Activated B cell treated with CpG ODN at 0.5 μM for 24 hours (primary cell): ENCODE measurements at regions not wholly inside any gene's neighbourhood (a gene's known extent, or its start where the extent isn't known, plus 50 kb on each side); places are given as distances from the start of the nearest gene placed in this dataset.
"Not testable (repeated sequence)": the region's sequence is repeated elsewhere in the genome, so short reads cannot be mapped to it uniquely, and the experiment has no call there.

Source experiments
- ATAC-seq: fragments of 200-7000 bp; cut with Tn5 transposase; one replicate; pipeline ENCODE4 v1.10.0; 2021; ENCODE audit warnings: low read depth, mild to moderate bottlenecking, moderate library complexity
- CTCF ChIA-PET: fragments of 350-600 bp; sonication (Branson Sonifier 250); formaldehyde crosslinking; loops from one replicate; lab custom pipeline; 2021; ENCODE audit warnings: antibody characterized with exemption; lab: Charles Lee
- POLR2A ChIA-PET: fragments of 350-600 bp; sonication (Branson Sonifier 250); formaldehyde crosslinking; loops from one replicate; lab custom pipeline; 2021; ENCODE audit warnings: antibody characterized with exemption; lab: Charles Lee
- DNase-seq: peaks from one replicate; pipeline ENCODE4 v3.0.0; 2022
- H3K27ac Mint-ChIP-seq: one replicate; pipeline ENCODE4 v1.8.0; 2020; ENCODE audit warnings: mixed read lengths
- H3K27me3 Mint-ChIP-seq: one replicate; pipeline ENCODE4 v1.8.0; 2021; ENCODE audit warnings: mixed read lengths
- H3K36me3 Mint-ChIP-seq: one replicate; pipeline ENCODE4 v1.8.0; 2021; ENCODE audit warnings: low read depth, mixed read lengths
- H3K4me1 Mint-ChIP-seq: one replicate; pipeline ENCODE4 v1.8.0; 2021; ENCODE audit warnings: mixed read lengths
- H3K4me3 Mint-ChIP-seq: one replicate; pipeline ENCODE4 v1.8.0; 2020; ENCODE audit warnings: mild to moderate bottlenecking, mixed read lengths
- H3K9me3 Mint-ChIP-seq: one replicate; pipeline ENCODE4 v1.8.0; 2020; ENCODE audit warnings: mixed read lengths
- intact Hi-C: fragments of 100-400 bp; cut with micrococcal nuclease; formaldehyde crosslinking; loops from one replicate; pipeline ENCODE4 v1.15.1; 2024
- TF ChIP-seq, protein P1 (sequence below): fragments of 200-600 bp; IDR thresholded peaks from one replicate; pipeline ENCODE4 v1.8.0; 2022; ENCODE audit warnings: antibody characterized with exemption, mild to moderate bottlenecking

DNA sequence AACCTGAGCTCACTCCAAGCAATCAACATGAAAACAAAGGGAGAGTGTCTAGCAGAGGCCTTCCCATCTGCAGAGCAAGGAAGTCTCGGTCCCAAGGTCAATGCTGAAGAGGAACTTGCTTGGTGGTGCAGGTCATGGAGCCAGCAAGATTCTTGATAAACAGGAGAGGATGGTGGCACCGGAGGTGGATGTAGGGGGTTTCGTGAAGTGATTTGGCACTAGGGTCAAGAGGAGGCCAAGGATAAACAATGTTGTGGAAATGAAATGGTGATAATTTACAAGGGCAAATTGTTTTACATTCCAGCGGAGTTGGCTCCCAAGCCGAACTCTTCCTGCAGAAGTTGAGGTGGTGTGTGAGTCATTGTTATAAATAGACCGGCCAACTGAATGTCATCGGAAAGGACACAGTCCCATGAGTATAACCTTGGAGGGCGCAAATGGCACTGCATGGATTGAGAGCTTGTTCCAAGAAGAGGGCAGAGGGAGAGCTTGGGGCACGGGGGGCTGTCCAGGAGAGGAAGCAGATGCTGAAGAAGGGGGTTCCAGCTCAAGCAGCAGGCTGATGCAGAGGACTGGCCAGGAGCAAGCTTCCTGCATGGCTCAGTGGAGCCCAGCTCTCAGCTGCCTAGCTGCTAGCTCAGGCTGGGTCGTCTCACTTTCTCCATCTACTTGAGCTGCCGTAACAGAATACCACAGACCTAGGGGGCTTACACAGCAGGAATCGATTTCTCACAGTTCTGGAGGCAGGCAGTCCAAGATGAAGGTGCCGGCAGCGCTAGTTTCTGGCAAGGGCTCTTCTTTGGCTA is 136.6 kb downstream of the COPRS start:
- Mint-ChIP-seq H3K9me3 (no peaks in the 10 kb centered on the region), H3K27ac (no peak overlapping the region), H3K36me3 (no peaks in the 10 kb centered on the region), H3K27me3 (no peaks in the 10 kb centered on the region), H3K4me1 (no peaks in the 10 kb centered on the region), H3K4me3 (no peak overlapping the region)
- ChIA-PET POLR2A (no interaction called here), CTCF (no interaction called here)
- DNase-seq: no peak
- intact Hi-C loops: no loop called here
- no peak for ATAC-seq
- TF ChIP-seq, protein P1, sequence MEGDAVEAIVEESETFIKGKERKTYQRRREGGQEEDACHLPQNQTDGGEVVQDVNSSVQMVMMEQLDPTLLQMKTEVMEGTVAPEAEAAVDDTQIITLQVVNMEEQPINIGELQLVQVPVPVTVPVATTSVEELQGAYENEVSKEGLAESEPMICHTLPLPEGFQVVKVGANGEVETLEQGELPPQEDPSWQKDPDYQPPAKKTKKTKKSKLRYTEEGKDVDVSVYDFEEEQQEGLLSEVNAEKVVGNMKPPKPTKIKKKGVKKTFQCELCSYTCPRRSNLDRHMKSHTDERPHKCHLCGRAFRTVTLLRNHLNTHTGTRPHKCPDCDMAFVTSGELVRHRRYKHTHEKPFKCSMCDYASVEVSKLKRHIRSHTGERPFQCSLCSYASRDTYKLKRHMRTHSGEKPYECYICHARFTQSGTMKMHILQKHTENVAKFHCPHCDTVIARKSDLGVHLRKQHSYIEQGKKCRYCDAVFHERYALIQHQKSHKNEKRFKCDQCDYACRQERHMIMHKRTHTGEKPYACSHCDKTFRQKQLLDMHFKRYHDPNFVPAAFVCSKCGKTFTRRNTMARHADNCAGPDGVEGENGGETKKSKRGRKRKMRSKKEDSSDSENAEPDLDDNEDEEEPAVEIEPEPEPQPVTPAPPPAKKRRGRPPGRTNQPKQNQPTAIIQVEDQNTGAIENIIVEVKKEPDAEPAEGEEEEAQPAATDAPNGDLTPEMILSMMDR: no peak

DNA sequence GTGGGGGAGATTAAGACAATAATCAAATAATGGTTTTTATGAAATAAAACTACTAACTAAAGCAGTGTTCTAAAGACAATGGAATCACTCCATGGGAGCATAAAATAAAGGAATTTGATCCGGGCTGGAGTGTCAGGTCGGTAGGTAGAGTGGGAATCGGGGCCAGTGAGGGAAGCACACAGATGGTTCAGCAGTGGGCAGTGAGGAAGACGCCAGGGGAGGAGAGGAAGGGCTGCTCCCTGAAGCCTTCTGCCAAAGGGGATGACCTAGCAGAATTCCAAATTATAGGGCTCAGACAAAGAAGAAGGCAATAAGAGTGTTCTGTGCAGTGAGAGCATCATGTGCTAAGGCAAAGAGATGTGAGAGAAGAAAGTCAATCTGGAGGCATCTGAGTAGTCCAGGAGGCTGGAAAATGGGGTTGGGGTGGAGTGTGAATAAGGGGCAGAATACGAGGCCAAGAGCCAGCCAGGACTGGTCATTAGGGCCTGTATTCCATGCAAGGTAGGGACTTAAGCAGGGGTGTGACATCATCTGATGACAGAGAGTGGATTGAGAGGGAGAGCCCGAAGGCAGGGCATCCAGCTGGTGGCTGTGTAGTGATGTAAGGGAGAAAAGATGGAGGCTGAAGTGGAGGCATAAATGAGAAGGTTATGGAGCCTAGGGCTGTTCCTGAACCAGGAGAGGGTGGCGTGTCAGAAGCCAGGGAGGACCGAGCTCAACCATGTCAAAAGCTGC is 137.6 kb downstream of the COPRS start:
- DNase-seq: no peak
- H3K36me3 Mint-ChIP-seq: no peaks in the 10 kb centered on the region
- CTCF ChIA-PET: no interaction called here
- ATAC-seq: no peak
- no peak overlapping the region for H3K27ac Mint-ChIP-seq
- no peaks in the 10 kb centered on the region for H3K27me3 Mint-ChIP-seq
- intact Hi-C loops: no loop called here
- H3K4me1 Mint-ChIP-seq: no peaks in the 10 kb centered on the region
- no peak overlapping the region for H3K4me3 Mint-ChIP-seq
- no peaks in the 10 kb centered on the region for H3K9me3 Mint-ChIP-seq
- TF ChIP-seq, protein P1: no peak
- POLR2A ChIA-PET: no interaction called here

DNA sequence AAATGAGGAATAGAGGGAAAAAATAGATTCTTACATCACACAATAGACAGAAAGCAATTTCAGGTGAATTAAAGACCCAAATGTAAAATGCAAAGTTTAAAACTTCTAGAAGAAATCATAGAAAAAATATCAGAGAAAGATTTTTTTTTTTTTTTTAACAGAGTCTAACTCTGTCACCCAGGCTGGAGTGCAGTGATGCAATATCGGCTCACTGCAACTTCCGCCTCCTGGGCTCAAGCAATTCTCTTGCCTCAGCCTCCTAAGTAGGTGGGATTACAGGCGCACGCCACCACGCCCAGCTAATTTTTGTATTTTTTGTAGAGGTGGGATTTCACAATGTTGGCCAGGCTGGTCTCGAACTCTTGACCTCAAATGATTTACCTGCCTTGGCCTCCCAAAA is 141.8 kb downstream of the COPRS start:
- H3K4me1 Mint-ChIP-seq, CTCF ChIA-PET, H3K4me3 Mint-ChIP-seq, H3K27ac Mint-ChIP-seq, DNase-seq, POLR2A ChIA-PET, H3K36me3 Mint-ChIP-seq, intact Hi-C loops, ATAC-seq, H3K27me3 Mint-ChIP-seq, H3K9me3 Mint-ChIP-seq: not testable (repeated sequence)

DNA sequence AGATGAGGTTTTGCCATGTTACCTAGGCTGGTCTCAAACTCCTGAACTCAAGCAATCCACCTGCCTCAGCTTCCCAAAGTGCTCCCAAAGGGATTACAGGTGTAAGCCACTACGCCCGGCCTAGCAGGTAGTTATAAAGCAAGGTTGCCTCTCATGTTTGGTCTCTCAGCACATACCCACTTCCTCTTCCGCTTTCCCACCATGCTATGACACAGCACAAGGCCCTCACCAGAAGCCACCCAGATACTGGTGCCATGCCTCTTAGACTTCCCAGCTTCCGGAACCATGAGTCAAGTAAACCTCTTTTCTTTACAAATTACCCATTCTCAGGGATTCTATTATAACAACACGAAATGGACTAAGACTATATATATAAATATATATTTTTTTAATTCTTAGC is 143.6 kb downstream of the COPRS start:
- intact Hi-C loops: no loop called here
- H3K27ac Mint-ChIP-seq: no peak overlapping the region
- peaks cover 3% of the 10 kb centered on the region for H3K9me3 Mint-ChIP-seq
- POLR2A ChIA-PET: no interaction called here
- ATAC-seq: no peak
- H3K27me3 Mint-ChIP-seq: no peaks in the 10 kb centered on the region
- H3K36me3 Mint-ChIP-seq: no peaks in the 10 kb centered on the region
- no peak for DNase-seq
- no peak overlapping the region for H3K4me3 Mint-ChIP-seq
- CTCF ChIA-PET: no interaction called here
- H3K4me1 Mint-ChIP-seq: peaks cover 5% of the 10 kb centered on the region
- TF ChIP-seq, protein P1: no peak

DNA sequence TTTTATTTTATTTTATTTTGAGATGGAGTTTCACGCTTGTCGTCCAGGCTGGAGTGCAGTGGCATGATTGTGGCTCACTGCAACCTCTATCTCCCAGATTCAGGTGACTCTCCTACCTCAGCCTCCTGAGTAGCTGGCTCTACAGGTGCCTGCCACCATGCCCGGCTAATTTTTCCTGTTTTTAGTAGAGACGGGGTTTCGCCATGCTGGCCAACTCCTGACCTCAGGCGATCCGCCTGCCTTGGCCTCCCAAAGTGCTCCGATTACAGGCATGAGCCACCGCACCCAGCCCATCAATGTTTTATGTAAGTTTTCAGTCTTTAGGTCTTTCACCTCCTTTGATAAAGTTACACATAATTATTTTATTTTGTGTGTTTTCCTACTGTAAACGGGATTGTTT is 154.6 kb downstream of the COPRS start:
- H3K4me1 Mint-ChIP-seq: no peaks in the 10 kb centered on the region
- ChIA-PET POLR2A (no interaction called here), CTCF (no interaction called here)
- no peak overlapping the region for H3K27ac Mint-ChIP-seq
- ATAC-seq (no peak), DNase-seq (no peak)
- intact Hi-C loops: no loop called here
- no peaks in the 10 kb centered on the region for H3K9me3 Mint-ChIP-seq
- H3K36me3 Mint-ChIP-seq: no peaks in the 10 kb centered on the region
- peaks cover 15% of the 10 kb centered on the region for H3K27me3 Mint-ChIP-seq
- no peak overlapping the region for H3K4me3 Mint-ChIP-seq
- TF ChIP-seq, protein P1: no peak
